IPS-15b (cell line): ENCODE measurements at regions not wholly inside any gene's neighbourhood (a gene's known extent, or its start where the extent isn't known, plus 50 kb on each side); places are given as distances from the start of the nearest gene placed in this dataset.

Experiments
- H3K27me3 ChIP-seq: one replicate; pipeline ENCODE4 v1.6.1; 2013; ENCODE audit warnings: low read length; ENCODE audit not compliant: control insufficient read depth, insufficient read depth
- H3K36me3 ChIP-seq: one replicate; pipeline ENCODE4 v1.6.1; 2013; ENCODE audit warnings: low read length; ENCODE audit not compliant: control insufficient read depth, insufficient read depth
- H3K4me1 ChIP-seq: one replicate; pipeline ENCODE4 v1.6.1; 2013; ENCODE audit warnings: mild to moderate bottlenecking, low read length; ENCODE audit not compliant: control insufficient read depth, insufficient read depth
- H3K4me3 ChIP-seq: one replicate; pipeline ENCODE4 v1.5.1; 2013; ENCODE audit warnings: low read depth, low read length
- H3K9ac ChIP-seq: one replicate; pipeline ENCODE4 v1.6.1; 2013; ENCODE audit warnings: low read depth, mild to moderate bottlenecking, low read length
- H3K9me3 ChIP-seq: one replicate; pipeline ENCODE4 v1.6.1; 2013; ENCODE audit warnings: mild to moderate bottlenecking, low read length; ENCODE audit not compliant: control insufficient read depth, insufficient read depth

DNA sequence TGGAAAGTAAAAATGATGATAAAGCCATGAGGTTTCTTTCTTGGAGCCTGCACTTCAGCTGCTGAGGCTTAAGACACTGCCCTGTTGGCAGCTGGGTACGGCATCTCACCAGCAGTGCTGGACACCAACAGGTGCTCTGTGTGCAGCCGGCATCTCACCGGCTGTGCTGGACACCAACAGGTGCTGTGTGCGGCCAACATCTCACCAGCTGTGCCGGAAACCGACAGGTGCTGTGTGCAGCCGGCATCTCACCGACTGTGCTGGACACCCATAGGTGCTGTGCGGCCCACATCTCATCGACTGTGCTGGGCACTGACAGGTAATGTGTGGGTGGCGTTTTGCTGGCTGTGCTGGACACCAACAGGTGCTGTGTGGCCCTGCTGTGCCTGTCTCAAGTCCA lies 190.8 kb downstream of the TMEM18 start:
- Histone ChIP-seq H3K4me1 (no peaks in the 10 kb centered on the region), H3K9ac (no peak overlapping the region), H3K9me3 (no peaks in the 10 kb centered on the region), H3K4me3 (no peak overlapping the region), H3K27me3 (no peaks in the 10 kb centered on the region), H3K36me3 (no peaks in the 10 kb centered on the region)

DNA sequence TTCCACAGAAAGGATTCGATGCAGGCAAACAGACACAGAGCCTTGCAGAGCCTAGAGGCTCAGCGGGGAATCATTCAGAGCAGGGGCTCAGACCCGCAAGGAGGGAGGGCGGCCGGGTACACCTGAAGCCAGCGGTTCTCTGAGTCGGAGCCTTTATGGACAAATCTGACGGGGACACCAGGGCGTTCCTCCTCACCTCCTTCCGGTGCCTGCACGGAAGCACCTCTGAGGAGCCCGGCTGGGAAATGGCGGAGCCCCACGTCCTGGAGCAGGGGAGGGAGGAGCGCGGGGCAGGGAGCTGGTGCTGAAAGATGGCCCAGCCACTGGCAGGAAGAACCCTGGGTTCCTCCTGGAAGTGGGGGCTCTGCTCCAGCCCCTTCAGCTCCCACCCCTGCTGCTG lies 193.5 kb upstream of the ALKAL2 start:
- no peaks in the 10 kb centered on the region for H3K4me1 ChIP-seq
- no peak overlapping the region for H3K9ac ChIP-seq
- no peaks in the 10 kb centered on the region for H3K27me3 ChIP-seq
- H3K4me3 ChIP-seq: no peak overlapping the region
- H3K36me3 ChIP-seq: no peaks in the 10 kb centered on the region
- no peaks in the 10 kb centered on the region for H3K9me3 ChIP-seq

DNA sequence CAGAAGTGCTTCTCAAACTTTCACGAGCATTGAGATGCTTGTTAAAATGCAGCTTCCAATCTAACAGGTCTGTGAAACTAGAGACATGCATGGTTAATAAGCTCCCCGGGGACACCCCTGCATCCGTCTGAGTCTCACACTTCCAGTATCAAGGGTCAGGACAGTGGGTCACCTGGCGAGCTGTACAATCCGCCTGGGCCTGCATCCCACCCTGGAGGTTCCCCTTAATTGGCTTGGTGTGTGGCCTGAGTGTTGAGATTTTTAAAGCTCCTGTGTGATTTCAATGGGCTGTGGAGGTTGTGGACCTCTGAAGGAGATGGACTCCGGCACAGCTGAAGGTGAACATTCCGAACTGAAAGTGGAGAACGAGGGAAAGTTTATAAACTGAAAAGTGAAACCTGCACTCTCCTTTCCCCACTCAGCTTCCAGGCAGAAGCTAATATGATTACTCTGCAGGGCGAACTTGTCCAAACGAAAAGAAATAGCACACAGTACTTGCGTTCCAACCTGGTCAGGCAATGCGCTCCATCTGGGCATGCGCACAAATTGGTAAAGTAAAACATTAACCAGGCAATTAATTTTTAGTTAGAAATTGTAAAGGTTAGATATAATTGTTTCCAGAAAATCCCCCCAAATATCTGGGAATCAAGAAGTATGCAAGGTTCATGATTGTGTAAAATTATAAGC lies 191.7 kb upstream of the ALKAL2 start:
- no peaks in the 10 kb centered on the region for H3K27me3 ChIP-seq
- no peaks in the 10 kb centered on the region for H3K4me1 ChIP-seq
- H3K36me3 ChIP-seq: no peaks in the 10 kb centered on the region
- no peak overlapping the region for H3K4me3 ChIP-seq
- no peak overlapping the region for H3K9ac ChIP-seq
- H3K9me3 ChIP-seq: no peaks in the 10 kb centered on the region

DNA sequence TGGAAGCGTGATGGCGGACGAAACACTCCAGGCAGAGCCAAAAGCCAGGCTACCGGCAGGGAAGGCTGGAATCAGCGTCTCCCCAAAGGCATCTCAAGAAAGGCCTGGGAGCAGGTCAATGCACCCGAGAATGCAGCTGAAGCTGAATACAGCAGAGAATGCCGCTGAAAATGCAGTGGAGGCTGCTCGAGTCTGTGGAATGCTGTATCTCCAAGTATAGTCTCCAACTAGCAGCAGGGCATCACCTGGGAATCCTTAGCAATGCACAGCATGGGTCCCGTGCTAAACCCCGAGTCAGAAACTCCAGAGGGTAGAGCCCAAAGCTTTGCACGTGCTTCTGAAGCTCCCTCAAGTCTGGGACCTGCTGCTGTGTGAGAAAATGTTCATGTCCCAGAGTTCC lies 191.1 kb upstream of the ALKAL2 start:
- Histone ChIP-seq H3K27me3 (no peaks in the 10 kb centered on the region), H3K4me1 (no peaks in the 10 kb centered on the region), H3K4me3 (no peak overlapping the region), H3K36me3 (no peaks in the 10 kb centered on the region), H3K9me3 (no peaks in the 10 kb centered on the region), H3K9ac (no peak overlapping the region)

DNA sequence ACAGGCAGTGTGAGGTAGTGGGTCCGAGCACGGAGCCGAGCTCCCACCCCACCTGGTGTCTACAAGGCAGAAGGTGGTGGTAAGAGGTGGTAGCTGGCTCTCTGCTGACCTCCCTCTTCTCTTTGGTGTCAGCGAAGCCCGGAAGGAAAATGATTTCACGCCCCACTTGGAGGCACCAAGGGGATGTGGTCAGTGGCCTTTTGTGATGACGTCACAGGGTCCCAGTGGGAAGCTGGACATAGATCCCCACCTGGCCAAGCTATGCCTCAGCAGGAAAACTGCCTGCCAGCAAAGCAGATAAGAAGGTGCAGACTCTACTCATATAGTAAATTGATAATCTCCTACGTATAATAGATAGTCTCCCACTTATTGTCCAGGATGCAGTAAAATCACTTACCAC lies 183.7 kb upstream of the ALKAL2 start:
- Histone ChIP-seq H3K9ac (no peak overlapping the region), H3K4me3 (no peak overlapping the region), H3K4me1 (no peaks in the 10 kb centered on the region), H3K36me3 (no peaks in the 10 kb centered on the region), H3K9me3 (no peaks in the 10 kb centered on the region), H3K27me3 (peaks cover 31% of the 10 kb centered on the region)

DNA sequence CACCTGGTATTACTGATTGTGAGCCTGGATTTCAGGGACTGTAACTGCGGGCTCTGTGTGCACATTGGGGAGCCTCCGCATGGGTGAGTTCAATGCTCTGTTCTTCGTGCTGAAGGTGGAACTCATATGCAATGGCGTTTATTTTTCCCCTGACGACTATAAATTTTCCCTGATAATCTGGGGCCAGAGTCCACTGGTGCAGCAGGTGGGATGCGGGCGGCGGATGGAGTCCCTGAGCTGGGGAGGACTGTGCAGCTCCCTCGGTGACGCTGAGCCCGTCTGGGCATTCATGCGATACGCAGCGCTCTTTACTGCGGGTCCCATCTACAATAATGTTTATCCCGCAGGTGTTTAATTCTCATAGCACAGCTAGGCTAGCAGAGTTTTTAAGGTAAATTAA lies 181.6 kb upstream of the ALKAL2 start:
- H3K4me3 ChIP-seq: no peak overlapping the region
- peaks cover 31% of the 10 kb centered on the region for H3K27me3 ChIP-seq
- H3K36me3 ChIP-seq: no peaks in the 10 kb centered on the region
- H3K9ac ChIP-seq: no peak overlapping the region
- no peaks in the 10 kb centered on the region for H3K9me3 ChIP-seq
- no peaks in the 10 kb centered on the region for H3K4me1 ChIP-seq

DNA sequence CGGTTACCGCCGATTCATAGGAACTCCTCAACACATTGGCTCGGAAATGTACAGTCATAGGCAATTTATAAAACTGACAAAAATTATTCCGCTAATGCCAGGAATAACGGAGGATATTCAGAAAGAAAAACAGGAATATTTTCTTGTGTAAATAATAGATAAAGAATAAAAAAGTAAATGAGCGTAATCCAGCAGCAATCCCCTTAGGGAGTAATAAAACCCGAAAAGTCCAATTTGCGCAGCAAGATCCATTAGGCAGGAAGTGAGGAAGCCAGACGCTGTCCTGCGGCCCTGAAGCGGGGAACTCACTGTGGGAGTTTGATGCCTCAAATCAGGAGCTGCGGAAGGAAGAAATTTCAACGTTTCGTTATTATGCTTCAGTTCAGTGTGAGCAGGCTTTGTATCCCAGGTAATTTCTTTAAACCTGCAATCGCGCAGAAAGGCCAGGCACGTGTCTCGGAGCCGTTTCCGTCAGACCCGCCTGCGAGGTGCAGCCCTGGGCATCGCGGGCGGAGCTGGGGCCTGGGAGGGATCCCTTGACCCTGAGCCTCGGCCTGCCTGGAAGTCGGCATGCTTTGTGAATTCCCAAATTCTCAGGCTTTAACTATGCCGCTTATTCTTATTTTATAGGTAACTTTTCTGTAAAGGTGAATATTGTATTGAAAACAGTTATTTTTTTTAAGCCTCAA lies 180.9 kb upstream of the ALKAL2 start:
- no peaks in the 10 kb centered on the region for H3K9me3 ChIP-seq
- peak overlapping the region; percentile 59 for H3K4me3 ChIP-seq
- H3K27me3 ChIP-seq: peaks cover 31% of the 10 kb centered on the region
- H3K4me1 ChIP-seq: no peaks in the 10 kb centered on the region
- H3K9ac ChIP-seq: no peak overlapping the region
- no peaks in the 10 kb centered on the region for H3K36me3 ChIP-seq

DNA sequence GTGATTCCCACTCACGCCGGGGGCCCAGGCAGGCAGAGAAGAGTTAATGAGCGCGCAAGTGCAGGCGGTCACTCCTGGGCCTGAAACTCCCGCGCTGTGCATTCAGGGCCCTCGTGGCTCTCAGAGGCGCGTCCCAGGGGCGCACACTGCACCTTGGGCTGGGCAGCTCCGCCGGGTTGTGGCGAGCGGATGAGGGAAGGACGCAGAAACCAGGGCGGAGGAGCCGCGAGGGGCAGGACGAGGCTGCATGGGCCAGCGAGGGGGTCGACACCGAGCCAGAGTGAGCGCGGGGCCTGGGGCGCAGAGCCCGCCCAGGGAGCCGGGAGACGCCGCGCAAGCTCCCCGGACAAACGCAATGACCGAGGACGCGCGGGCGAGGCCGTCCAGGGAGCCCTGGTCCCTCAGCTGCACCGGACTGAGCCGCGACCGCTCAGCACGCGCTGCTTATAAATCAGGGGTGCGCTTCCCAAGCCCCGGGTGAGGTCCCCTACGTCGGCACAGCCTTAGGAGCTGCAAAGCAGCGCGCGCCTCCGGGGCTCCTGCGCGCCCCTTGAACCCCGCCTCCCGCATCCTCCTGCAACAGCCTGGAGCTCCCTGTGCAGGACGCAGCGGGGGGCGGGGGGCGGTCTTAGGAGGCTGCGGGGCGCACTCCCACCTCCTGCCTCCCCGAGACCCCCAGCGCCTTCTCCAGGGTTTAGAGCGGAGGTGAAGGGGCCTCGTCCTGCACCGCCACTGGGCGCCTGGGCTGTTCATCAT lies 180.2 kb upstream of the ALKAL2 start:
- H3K27me3 ChIP-seq: peaks cover 31% of the 10 kb centered on the region
- H3K36me3 ChIP-seq: no peaks in the 10 kb centered on the region
- H3K4me1 ChIP-seq: no peaks in the 10 kb centered on the region
- peak overlapping the region; percentile 65 for H3K9ac ChIP-seq
- H3K9me3 ChIP-seq: no peaks in the 10 kb centered on the region
- peak overlapping the region; percentile 59 for H3K4me3 ChIP-seq

DNA sequence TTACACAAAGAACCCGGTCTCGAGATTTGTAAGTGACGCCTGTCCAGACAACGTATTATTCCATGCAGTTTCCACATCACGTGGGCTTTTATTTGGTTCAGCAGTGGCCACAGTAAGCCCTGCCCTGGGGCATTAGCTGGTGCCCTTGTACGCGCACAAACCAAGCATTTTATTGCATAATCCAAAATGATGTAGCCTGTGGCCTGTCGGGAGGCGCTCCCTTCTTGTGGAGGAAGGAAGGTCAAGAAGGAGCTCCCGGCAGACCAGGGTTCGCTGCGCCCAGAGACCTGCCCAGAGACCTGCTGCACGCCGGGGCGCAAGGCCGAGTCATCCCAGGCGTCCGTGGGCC lies 179.6 kb upstream of the ALKAL2 start:
- peak overlapping the region; percentile 59 for H3K4me3 ChIP-seq
- peak overlapping the region; percentile 65 for H3K9ac ChIP-seq
- H3K27me3 ChIP-seq: peaks cover 31% of the 10 kb centered on the region
- no peaks in the 10 kb centered on the region for H3K4me1 ChIP-seq
- H3K36me3 ChIP-seq: no peaks in the 10 kb centered on the region
- no peaks in the 10 kb centered on the region for H3K9me3 ChIP-seq

DNA sequence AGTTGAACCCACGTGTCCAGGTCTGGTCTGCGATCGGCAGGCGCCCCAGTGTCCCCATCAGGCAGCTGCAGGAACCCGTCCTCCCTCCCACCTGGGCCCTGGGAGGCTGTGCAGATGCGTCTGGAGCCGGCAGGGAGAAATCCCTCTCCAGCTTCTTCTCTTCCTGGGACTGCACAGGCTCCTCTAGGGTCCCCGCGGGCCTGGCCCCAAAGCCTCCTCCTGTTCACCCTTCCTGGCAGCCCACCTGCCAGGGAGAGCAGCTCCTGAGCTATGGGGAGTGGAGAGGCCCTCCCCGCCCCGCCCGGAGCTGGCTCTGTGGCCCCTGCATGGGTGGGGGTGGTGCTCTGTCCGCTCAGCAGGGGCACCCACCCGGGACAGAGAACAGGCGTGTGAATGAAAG lies 179.2 kb upstream of the ALKAL2 start:
- H3K4me3 ChIP-seq: no peak overlapping the region
- H3K36me3 ChIP-seq: no peaks in the 10 kb centered on the region
- H3K9me3 ChIP-seq: no peaks in the 10 kb centered on the region
- H3K4me1 ChIP-seq: no peaks in the 10 kb centered on the region
- H3K27me3 ChIP-seq: peaks cover 31% of the 10 kb centered on the region
- H3K9ac ChIP-seq: no peak overlapping the region

DNA sequence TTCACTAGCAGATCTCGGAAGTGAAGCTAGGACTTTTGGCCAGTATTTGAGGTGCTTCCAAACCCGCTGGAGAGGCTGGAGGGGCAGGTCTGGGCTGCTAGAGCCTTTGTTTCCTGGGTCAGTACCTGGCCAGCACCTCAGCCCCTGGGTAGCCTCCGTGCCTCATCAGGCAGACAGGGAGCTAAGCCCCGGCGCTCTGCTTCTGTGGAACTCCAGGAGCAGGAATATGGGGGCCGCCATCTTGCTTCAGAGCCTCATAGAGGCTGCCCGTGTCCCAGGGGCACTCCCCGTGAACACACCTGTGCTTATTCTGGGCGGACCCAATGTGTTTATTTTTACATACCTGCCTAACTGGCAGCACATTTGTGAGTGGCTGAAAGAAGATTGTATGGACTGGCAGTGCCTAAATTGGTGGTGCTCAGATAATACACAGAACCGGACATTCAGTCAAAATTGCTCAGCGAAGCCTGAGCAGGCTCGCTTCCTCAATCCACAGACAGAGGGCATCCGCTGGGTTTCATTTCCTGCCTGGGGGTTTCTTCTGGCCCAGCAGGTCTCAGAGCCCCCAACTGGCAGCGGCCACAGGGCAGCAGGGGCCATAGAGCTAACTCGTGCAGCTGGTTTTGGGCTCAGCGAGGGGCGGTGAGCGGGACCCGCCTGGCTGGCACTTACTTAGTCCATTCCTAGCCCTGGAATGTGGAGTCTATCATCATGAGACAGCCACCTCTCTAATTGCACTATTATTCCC lies 176.8 kb upstream of the ALKAL2 start:
- no peak overlapping the region for H3K9ac ChIP-seq
- H3K4me1 ChIP-seq: no peaks in the 10 kb centered on the region
- H3K9me3 ChIP-seq: no peaks in the 10 kb centered on the region
- peaks cover 24% of the 10 kb centered on the region for H3K27me3 ChIP-seq
- H3K36me3 ChIP-seq: no peaks in the 10 kb centered on the region
- no peak overlapping the region for H3K4me3 ChIP-seq
